SK-N-MC (cell line): ENCODE measurements at regions not wholly inside any gene's neighbourhood (a gene's known extent, or its start where the extent isn't known, plus 50 kb on each side); places are given as distances from the start of the nearest gene placed in this dataset.

Experiments
- EZH2 ChIP-seq: fragments of 200-600 bp; sonication (generic); IDR thresholded peaks from one replicate; pipeline ENCODE4 v1.6.1; 2017; ENCODE audit warnings: antibody characterized with exemption
- POLR2AphosphoS5 ChIP-seq: IDR thresholded peaks from 2 replicates; pipeline ENCODE4 v1.6.1; 2012; ENCODE audit warnings: mild to moderate bottlenecking, low read depth, low read length, borderline replicate concordance

DNA sequence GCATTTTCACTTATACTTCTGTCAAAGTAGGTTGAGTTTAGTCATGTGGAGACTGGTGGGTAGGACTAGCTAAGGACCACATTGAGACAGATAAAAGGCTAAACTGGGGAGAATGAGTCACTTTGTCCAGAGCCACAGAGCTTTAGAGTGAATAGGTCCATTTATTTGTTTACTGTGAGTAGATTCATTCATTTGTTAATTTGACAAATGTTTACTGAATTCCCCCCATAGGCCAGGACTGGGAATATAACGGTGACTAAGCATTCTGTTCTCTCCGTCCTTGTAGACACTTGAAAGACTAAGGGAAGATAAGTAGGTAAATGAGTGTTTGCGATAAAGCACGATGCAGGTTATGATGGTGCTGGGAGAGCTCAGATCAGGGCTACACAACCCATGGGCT lies 699.7 kb upstream of the ID4 start:
- TF ChIP-seq EZH2 (no peak), POLR2AphosphoS5 (no peak)
